CD4-positive, alpha-beta T cell treated with Interleukin-10 for 1 hour (primary cell): ENCODE measurements at regions not wholly inside any gene's neighbourhood (a gene's known extent, or its start where the extent isn't known, plus 50 kb on each side); places are given as distances from the start of the nearest gene placed in this dataset.
"Not testable (repeated sequence)": the region's sequence is repeated elsewhere in the genome, so short reads cannot be mapped to it uniquely, and the experiment has no call there.

ENCODE experiments used
- DNase-seq: peaks from one replicate; pipeline ENCODE4 v3.0.0-alpha.2; 2020

GRCh38 chr5:93213111-93213794 lies 367.8 kb downstream of the NR2F1-AS1 start:
- DNase-seq: not testable (repeated sequence)

GRCh38 chr5:93209476-93209875 lies 371.5 kb downstream of the NR2F1-AS1 start:
- DNase-seq: no peak

- DNase-seq: no peak
Observed at GRCh38 chr5:93208141-93208751, 372.8 kb downstream of the NR2F1-AS1 start.

GRCh38 chr5:93206203-93206602 lies 374.8 kb downstream of the NR2F1-AS1 start:
- no peak for DNase-seq

GRCh38 chr5:93201061-93201460 lies 380.0 kb downstream of the NR2F1-AS1 start:
- no peak for DNase-seq

- DNase-seq: no peak
Observed at GRCh38 chr5:93196986-93197385, 384.0 kb downstream of the NR2F1-AS1 start.

- DNase-seq: no peak
Observed at GRCh38 chr5:93193431-93194347, 387.3 kb downstream of the NR2F1-AS1 start.

GRCh38 chr5:93192683-93193082 lies 388.3 kb downstream of the NR2F1-AS1 start:
- DNase-seq: no peak

GRCh38 chr5:93192087-93192486 lies 388.9 kb downstream of the NR2F1-AS1 start:
- no peak for DNase-seq

GRCh38 chr5:93191035-93191817 lies 389.8 kb downstream of the NR2F1-AS1 start:
- DNase-seq: no peak

- no peak for DNase-seq
Observed at GRCh38 chr5:93189707-93190120, 391.3 kb downstream of the NR2F1-AS1 start.

GRCh38 chr5:93188876-93189485 lies 392.0 kb downstream of the NR2F1-AS1 start:
- no peak for DNase-seq

GRCh38 chr5:93186076-93186682 lies 394.8 kb downstream of the NR2F1-AS1 start:
- DNase-seq: no peak

- no peak for DNase-seq
Observed at GRCh38 chr5:93184041-93184440, 397.0 kb downstream of the NR2F1-AS1 start.

GRCh38 chr5:93179466-93179865 lies 401.6 kb downstream of the NR2F1-AS1 start:
- no peak for DNase-seq

- DNase-seq: no peak
Observed at GRCh38 chr5:93174930-93175329, 406.1 kb downstream of the NR2F1-AS1 start.

GRCh38 chr5:93165559-93165958 lies 415.5 kb downstream of the NR2F1-AS1 start:
- DNase-seq: no peak

- DNase-seq: no peak
Observed at GRCh38 chr5:93164690-93165089, 416.3 kb downstream of the NR2F1-AS1 start.

GRCh38 chr5:93163010-93163663 lies 417.9 kb downstream of the NR2F1-AS1 start:
- DNase-seq: no peak

- no peak for DNase-seq
Observed at GRCh38 chr5:93161661-93162654, 419.1 kb downstream of the NR2F1-AS1 start.
